Lower lobe of right lung (tissue), 2 donors: ENCODE measurements at regions not wholly inside any gene's neighbourhood (a gene's known extent, or its start where the extent isn't known, plus 50 kb on each side); places are given as distances from the start of the nearest gene placed in this dataset.

Source experiments
- ATAC-seq, 2 donors: fragments of 200-7000 bp; cut with Tn5 transposase; one replicate each; pipeline ENCODE4 v1.9.1; 2020 to 2022; ENCODE audit warnings: mild to moderate bottlenecking in 2 of 2, moderate library complexity in 2 of 2
- DNase-seq: peaks from one replicate; pipeline ENCODE4 v3.0.0-alpha.2; 2020
- H3K27ac ChIP-seq: fragments of 200-600 bp; one replicate; pipeline ENCODE4 v1.8.0; 2022
- H3K27me3 ChIP-seq: fragments of 200-600 bp; one replicate; pipeline ENCODE4 v1.8.0; 2022; ENCODE audit warnings: low read depth
- H3K36me3 ChIP-seq: fragments of 200-600 bp; one replicate; pipeline ENCODE4 v1.8.0; 2022; ENCODE audit warnings: mild to moderate bottlenecking
- H3K4me1 ChIP-seq: fragments of 200-600 bp; one replicate; pipeline ENCODE4 v1.8.0; 2022
- H3K4me3 ChIP-seq: fragments of 200-600 bp; one replicate; pipeline ENCODE4 v1.8.0; 2022; ENCODE audit warnings: mild to moderate bottlenecking
- H3K9me3 ChIP-seq: fragments of 200-600 bp; one replicate; pipeline ENCODE4 v1.8.0; 2022
- intact Hi-C: fragments of 100-400 bp; cut with DNase I; formaldehyde crosslinking; loops from one replicate; pipeline ENCODE4 v1.11.0; 2022
- TF ChIP-seq, protein P1 (sequence below): fragments of 200-600 bp; IDR thresholded peaks from one replicate; pipeline ENCODE4 v1.8.0; 2022; ENCODE audit warnings: antibody characterized with exemption, mild to moderate bottlenecking
- donor health status: DM: no; HTN: yes; CAD: no; lungs with severe emphysema.

DNA sequence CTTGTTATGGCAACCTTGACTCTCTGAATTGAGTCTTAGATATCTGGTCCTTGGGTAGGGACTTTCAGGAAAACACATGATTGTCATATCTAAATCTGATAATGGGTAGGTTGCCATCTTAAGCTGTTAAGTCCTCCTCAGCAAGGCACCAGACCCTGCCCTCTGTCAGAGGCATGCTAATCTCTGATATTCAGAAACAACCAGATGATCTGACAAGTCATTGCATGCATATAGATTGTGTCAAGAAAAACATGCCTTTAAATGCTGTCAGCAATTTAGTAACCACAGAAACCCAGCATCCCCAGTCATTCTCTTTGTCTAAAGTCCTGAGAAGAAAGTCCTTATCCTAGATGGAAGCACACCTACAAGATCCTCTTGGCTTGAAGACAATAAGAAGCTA lies 149.1 kb downstream of the EDN1 start:
- ATAC-seq = no peak

DNA sequence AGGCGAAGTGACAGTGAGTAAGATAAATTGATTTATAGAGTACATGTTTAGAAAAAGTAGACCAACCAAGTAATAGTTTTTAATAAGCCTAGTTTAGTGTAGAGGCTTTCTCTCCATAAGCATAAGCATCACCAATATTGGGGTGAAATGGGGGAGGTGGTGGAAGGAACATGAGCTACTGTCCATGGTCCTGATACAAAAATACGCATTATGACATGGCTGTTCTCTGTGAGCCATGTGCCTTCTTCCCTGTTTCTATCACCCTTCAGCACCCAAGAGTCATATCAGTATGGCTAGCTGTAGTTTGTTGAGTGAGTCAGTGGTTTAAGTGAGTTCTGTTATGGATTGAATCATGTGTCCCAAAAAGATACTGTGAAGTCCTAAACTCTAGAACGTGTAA lies 150.8 kb downstream of the EDN1 start:
- intact Hi-C loops = no loop called here
- Histone ChIP-seq H3K27ac (no peak overlapping the region), H3K9me3 (no peaks in the 10 kb centered on the region), H3K36me3 (no peaks in the 10 kb centered on the region), H3K4me1 (no peaks in the 10 kb centered on the region), H3K27me3 (no peaks in the 10 kb centered on the region), H3K4me3 (no peak overlapping the region)
- ATAC-seq (no peak), DNase-seq (no peak)
- TF ChIP-seq, protein P1, sequence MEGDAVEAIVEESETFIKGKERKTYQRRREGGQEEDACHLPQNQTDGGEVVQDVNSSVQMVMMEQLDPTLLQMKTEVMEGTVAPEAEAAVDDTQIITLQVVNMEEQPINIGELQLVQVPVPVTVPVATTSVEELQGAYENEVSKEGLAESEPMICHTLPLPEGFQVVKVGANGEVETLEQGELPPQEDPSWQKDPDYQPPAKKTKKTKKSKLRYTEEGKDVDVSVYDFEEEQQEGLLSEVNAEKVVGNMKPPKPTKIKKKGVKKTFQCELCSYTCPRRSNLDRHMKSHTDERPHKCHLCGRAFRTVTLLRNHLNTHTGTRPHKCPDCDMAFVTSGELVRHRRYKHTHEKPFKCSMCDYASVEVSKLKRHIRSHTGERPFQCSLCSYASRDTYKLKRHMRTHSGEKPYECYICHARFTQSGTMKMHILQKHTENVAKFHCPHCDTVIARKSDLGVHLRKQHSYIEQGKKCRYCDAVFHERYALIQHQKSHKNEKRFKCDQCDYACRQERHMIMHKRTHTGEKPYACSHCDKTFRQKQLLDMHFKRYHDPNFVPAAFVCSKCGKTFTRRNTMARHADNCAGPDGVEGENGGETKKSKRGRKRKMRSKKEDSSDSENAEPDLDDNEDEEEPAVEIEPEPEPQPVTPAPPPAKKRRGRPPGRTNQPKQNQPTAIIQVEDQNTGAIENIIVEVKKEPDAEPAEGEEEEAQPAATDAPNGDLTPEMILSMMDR = no peak

More for the DNA sequence above, 149.1 kb downstream of the EDN1 start:
- Histone ChIP-seq H3K4me1 (no peaks in the 10 kb centered on the region), H3K9me3 (peaks cover 2% of the 10 kb centered on the region), H3K27ac (no peak overlapping the region), H3K27me3 (no peaks in the 10 kb centered on the region), H3K36me3 (no peaks in the 10 kb centered on the region), H3K4me3 (no peak overlapping the region)
- DNase-seq = no peak
- intact Hi-C loops = no loop called here
- TF ChIP-seq, protein P1 = no peak

DNA sequence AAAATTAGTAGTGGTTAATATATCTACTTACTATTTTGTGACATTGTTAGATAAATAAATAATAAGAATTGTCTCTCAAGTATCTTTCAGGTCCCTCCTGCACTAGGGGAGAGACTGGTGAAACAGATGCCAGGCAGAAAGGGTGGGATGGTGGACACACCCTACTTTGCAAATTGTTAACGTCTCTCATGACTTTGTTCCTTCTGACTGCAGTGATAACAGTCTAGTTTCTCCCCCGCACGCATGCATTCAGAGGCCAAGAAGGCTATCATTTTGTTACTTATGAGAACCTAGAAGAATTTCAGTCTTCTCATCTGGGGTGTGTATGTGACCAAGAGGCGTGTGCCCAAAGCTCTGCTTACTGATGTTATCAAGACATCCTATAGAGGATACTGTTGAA lies 152.3 kb downstream of the EDN1 start:
- ATAC-seq (no peak), DNase-seq (no peak)
- no peak overlapping the region for H3K27ac ChIP-seq
- H3K4me3 ChIP-seq = no peak overlapping the region
- H3K36me3 ChIP-seq = no peaks in the 10 kb centered on the region
- H3K4me1 ChIP-seq = no peaks in the 10 kb centered on the region
- no peaks in the 10 kb centered on the region for H3K27me3 ChIP-seq
- no peaks in the 10 kb centered on the region for H3K9me3 ChIP-seq
- intact Hi-C loops = no loop called here
- TF ChIP-seq, protein P1 = no peak

DNA sequence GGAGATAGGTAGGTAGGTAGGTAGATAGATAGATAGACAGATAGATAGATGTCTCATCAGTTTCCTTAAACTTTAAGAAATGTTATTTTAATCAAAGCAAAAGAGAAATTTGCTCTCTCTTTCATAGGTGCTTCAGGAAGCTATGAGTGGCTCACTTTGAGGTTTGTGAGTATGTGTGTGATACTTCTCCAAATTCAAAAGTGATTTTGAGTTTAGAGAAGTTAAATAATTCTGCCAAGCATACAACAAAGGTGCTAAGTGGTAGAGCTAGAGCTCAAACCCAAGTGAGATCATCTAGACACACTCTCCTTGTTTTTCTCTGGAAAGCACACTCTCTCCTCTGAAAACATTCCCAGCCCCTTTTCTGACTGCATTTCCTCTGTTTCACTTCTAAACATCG lies 156.2 kb downstream of the EDN1 start:
- intact Hi-C loops = no loop called here
- TF ChIP-seq, protein P1 = no peak
- DNase-seq (no peak), ATAC-seq (no peak)
- Histone ChIP-seq H3K27me3 (no peaks in the 10 kb centered on the region), H3K36me3 (no peaks in the 10 kb centered on the region), H3K4me1 (no peaks in the 10 kb centered on the region), H3K27ac (no peak overlapping the region), H3K4me3 (no peak overlapping the region), H3K9me3 (no peaks in the 10 kb centered on the region)

DNA sequence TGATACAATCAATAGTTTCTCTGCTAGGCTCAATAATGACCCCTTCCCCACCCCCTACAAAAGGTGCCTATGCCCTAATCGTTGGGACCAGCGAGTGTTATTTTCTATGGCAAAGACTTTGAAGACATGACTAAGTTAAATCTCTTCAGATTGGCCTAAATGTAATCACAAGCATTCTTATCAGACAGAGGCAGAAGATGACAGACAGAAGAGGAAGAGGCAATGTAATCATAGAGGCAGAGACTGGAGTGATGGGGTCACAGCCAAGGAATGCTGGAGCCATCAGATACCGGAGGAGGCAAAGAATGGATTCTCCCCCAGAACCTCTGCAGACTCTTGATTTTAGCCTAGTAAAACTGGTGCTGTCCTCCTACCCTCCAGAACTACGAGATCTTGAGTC lies 159.3 kb downstream of the EDN1 start:
- Histone ChIP-seq H3K36me3 (no peaks in the 10 kb centered on the region), H3K27me3 (no peaks in the 10 kb centered on the region), H3K27ac (no peak overlapping the region), H3K4me1 (no peaks in the 10 kb centered on the region), H3K9me3 (peaks cover 14% of the 10 kb centered on the region), H3K4me3 (no peak overlapping the region)
- DNase-seq (no peak), ATAC-seq (no peak)
- TF ChIP-seq, protein P1 = no peak
- intact Hi-C loops = no loop called here

DNA sequence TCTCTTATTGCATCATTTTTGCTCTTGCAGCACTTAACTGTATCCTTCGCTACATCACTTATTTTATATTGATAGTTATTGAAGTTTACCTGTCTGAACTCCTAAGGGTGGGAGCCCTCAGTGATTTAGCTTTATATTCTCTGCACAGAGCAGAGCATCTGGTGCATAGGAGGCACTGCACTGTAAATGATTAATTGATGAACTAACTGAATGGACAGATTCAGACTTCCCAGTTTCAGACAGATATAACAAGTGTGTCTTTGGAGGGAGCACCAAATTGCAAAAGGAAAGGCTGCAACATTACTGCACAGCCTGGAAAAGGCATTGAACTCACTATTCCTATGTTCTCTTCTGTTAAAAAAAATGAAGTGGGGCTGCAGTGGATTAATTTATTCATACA lies 160.3 kb downstream of the EDN1 start:
- peaks cover 14% of the 10 kb centered on the region for H3K9me3 ChIP-seq
- no peak overlapping the region for H3K27ac ChIP-seq
- H3K36me3 ChIP-seq = no peaks in the 10 kb centered on the region
- no peaks in the 10 kb centered on the region for H3K27me3 ChIP-seq
- no peaks in the 10 kb centered on the region for H3K4me1 ChIP-seq
- intact Hi-C loops = no loop called here
- no peak overlapping the region for H3K4me3 ChIP-seq
- TF ChIP-seq, protein P1 = no peak
- DNase-seq = no peak
- no peak for ATAC-seq
